WTC11 (cell line): ENCODE measurements at regions not wholly inside any gene's neighbourhood (a gene's known extent, or its start where the extent isn't known, plus 50 kb on each side); places are given as distances from the start of the nearest gene placed in this dataset.

Source experiments
- CTCF ChIP-seq: fragments of 200-600 bp; IDR thresholded peaks from 2 replicates; pipeline ENCODE4 v1.8.0; 2022; ENCODE audit warnings: antibody characterized with exemption
- FOXP4 ChIP-seq: sonication (generic); formaldehyde crosslinking; IDR thresholded peaks from 2 replicates; pipeline ENCODE4 v1.8.0; 2022; ENCODE audit warnings: mild to moderate bottlenecking, missing genetic modification reagents

GRCh38 chr18:10190564-10190963 is 263.9 kb upstream of the APCDD1 start:
- TF ChIP-seq FOXP4 (CRISPR knock-in tag) (no peak), CTCF (no peak)
